ENCODE measurements at regions not wholly inside any gene's neighbourhood (a gene's known extent, or its start where the extent isn't known, plus 50 kb on each side); places are given as distances from the start of the nearest gene placed in this dataset.

- DNase-seq: no peak
Measured at GRCh38 chr9:108015690-108016089, 526.1 kb upstream of the KLF4 start.

- no peak for DNase-seq
Measured at GRCh38 chr9:108014353-108014752, 524.8 kb upstream of the KLF4 start.

- no peak for DNase-seq
Measured at GRCh38 chr9:108012886-108013665, 523.5 kb upstream of the KLF4 start.

GRCh38 chr9:108012405-108012804 lies 522.8 kb upstream of the KLF4 start:
- DNase-seq: no peak

- DNase-seq: peak; percentile 40
Measured at GRCh38 chr9:108003526-108003925, 514.0 kb upstream of the KLF4 start.

GRCh38 chr9:108002371-108002956 lies 512.9 kb upstream of the KLF4 start:
- peak; percentile 69 for DNase-seq

- no peak for DNase-seq
Measured at GRCh38 chr9:108001237-108001636, 511.7 kb upstream of the KLF4 start.

GRCh38 chr9:107999890-108000289 lies 510.3 kb upstream of the KLF4 start:
- no peak for DNase-seq

- no peak for DNase-seq
Measured at GRCh38 chr9:107999011-107999410, 509.4 kb upstream of the KLF4 start.

GRCh38 chr9:107994648-107995047 lies 505.1 kb upstream of the KLF4 start:
- DNase-seq: no peak

- DNase-seq: no peak
Measured at GRCh38 chr9:107992271-107992670, 502.7 kb upstream of the KLF4 start.

GRCh38 chr9:107991581-107991980 lies 502.0 kb upstream of the KLF4 start:
- DNase-seq: no peak

GRCh38 chr9:107989544-107989943 lies 500.0 kb upstream of the KLF4 start:
- DNase-seq: no peak

- DNase-seq: no peak
Measured at GRCh38 chr9:107989099-107989498, 499.5 kb upstream of the KLF4 start.

- DNase-seq: no peak
Measured at GRCh38 chr9:107984956-107985355, 495.4 kb upstream of the KLF4 start.

- no peak for DNase-seq
Measured at GRCh38 chr9:107983762-107984161, 494.2 kb upstream of the KLF4 start.

- DNase-seq: no peak
Measured at GRCh38 chr9:107983181-107983603, 493.6 kb upstream of the KLF4 start.

- no peak for DNase-seq
Measured at GRCh38 chr9:107982745-107983144, 493.2 kb upstream of the KLF4 start.

- no peak for DNase-seq
Measured at GRCh38 chr9:107982001-107982400, 492.4 kb upstream of the KLF4 start.

GRCh38 chr9:107980984-107981383 lies 491.4 kb upstream of the KLF4 start:
- no peak for DNase-seq

- DNase-seq: peak; percentile 37
Measured at GRCh38 chr9:107976767-107977166, 487.2 kb upstream of the KLF4 start.

GRCh38 chr9:107975426-107976010 lies 485.9 kb upstream of the KLF4 start:
- no peak for DNase-seq

- no peak for DNase-seq
Measured at GRCh38 chr9:107973451-107973850, 483.9 kb upstream of the KLF4 start.

- DNase-seq: no peak
Measured at GRCh38 chr9:107972346-107972745, 482.8 kb upstream of the KLF4 start.
